C4-2B (cell line): ENCODE measurements at regions not wholly inside any gene's neighbourhood (a gene's known extent, or its start where the extent isn't known, plus 50 kb on each side); places are given as distances from the start of the nearest gene placed in this dataset.
"Not testable (repeated sequence)": the region's sequence is repeated elsewhere in the genome, so short reads cannot be mapped to it uniquely, and the experiment has no call there.

Experiments used
- H3K27ac ChIP-seq: fragments of 450-650 bp; 2 replicates; pipeline ENCODE4 v1.5.1; 2017
- ZFX ChIP-seq: fragments of 450-650 bp; IDR thresholded peaks from 2 replicates; pipeline ENCODE4 v1.6.1; 2017
- TF ChIP-seq, protein P1 (sequence below): fragments of 450-650 bp; conservative IDR thresholded peaks from 2 replicates; pipeline ENCODE4 v1.5.1; 2017; ENCODE audit warnings: mild to moderate bottlenecking

DNA sequence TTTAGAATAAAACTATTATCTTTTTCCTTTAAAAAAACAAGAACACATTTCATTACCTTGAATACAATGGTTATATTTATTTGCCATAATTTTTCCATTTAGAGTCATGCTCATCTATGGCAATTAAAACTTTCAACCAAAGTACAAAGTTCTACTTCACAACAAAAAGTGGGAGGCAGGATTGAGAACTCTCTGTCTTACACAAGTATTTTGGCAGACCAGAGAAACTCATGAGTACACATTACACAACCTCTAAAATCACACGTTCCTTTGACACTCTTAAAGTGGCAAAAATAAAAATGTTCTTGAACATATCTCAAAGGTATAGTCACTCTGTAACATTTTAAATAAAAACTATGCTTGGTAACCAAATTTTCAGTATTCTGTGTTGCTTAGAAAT, 213.4 kb downstream of the IL15 start:
- no peak for TF ChIP-seq ZFX
- TF ChIP-seq, protein P1, sequence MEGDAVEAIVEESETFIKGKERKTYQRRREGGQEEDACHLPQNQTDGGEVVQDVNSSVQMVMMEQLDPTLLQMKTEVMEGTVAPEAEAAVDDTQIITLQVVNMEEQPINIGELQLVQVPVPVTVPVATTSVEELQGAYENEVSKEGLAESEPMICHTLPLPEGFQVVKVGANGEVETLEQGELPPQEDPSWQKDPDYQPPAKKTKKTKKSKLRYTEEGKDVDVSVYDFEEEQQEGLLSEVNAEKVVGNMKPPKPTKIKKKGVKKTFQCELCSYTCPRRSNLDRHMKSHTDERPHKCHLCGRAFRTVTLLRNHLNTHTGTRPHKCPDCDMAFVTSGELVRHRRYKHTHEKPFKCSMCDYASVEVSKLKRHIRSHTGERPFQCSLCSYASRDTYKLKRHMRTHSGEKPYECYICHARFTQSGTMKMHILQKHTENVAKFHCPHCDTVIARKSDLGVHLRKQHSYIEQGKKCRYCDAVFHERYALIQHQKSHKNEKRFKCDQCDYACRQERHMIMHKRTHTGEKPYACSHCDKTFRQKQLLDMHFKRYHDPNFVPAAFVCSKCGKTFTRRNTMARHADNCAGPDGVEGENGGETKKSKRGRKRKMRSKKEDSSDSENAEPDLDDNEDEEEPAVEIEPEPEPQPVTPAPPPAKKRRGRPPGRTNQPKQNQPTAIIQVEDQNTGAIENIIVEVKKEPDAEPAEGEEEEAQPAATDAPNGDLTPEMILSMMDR, result no peak

GRCh38 chr4:141851246-141851891, 215.0 kb downstream of the IL15 start:
- TF ChIP-seq ZFX, result no peak
- H3K27ac ChIP-seq, result no peak overlapping the region

More for the DNA sequence above, 213.4 kb downstream of the IL15 start:
- no peak overlapping the region for H3K27ac ChIP-seq

DNA sequence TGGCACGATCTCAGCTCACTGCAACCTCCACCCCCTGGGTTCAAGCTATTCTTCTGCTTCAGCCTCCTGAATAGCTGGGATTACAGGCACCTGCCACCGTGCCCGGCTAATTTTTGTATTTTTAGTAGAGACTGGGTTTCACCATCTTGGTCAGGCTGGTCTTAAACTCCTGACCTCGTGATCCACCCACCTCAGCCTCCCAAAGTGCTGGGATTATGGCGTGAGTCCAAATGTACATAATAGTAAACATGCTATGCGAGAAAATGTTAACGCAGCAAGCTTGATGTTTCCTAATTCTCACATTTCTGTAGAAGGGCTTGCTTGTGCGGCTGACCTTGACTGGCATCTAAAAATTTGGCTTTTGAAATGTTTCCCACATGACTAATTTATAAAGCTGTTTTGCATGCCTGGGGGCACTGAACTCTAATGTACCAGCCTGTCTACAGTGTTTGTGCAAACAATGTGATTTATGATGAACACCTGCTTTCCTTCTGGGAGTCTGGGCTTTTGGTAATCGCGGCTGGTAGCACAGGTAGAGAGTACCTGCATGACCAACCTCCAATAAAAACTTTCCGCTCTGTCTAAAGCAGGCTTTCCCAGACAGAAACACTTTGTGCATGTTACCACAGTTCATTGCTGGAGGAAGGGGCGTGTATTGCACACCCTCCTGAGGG, 216.8 kb downstream of the IL15 start:
- TF ChIP-seq, protein P1, result no peak
- no peak for TF ChIP-seq ZFX
- H3K27ac ChIP-seq, result no peak overlapping the region

- TF ChIP-seq, protein P1, result no peak
- TF ChIP-seq ZFX, result no peak
- H3K27ac ChIP-seq, result no peak overlapping the region
Observed at GRCh38 chr4:141858437-141858836, 222.1 kb downstream of the IL15 start.

DNA sequence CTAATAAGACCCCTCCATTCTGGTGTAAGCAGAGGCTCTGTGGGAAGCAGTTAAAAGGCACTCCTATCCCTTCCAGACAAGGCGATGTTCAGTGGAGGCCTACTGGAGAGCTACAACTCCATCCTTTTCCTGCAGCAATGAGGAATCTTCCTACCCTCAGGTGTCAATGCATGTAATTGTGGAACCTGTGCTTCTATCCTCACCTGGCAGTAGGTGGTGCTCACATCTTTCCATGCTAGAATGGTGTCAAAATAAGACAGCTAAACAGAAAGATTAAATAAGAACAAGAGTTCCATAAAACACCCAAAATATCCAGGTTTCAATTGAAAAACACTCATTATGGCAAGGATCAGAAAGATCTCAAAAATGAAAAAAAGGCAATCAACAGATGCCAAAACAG, 224.6 kb downstream of the IL15 start:
- TF ChIP-seq ZFX, result no peak
- TF ChIP-seq, protein P1, result peak; percentile 25; the same call in 1 of the 2 replicates
- H3K27ac ChIP-seq, result no peak overlapping the region

DNA sequence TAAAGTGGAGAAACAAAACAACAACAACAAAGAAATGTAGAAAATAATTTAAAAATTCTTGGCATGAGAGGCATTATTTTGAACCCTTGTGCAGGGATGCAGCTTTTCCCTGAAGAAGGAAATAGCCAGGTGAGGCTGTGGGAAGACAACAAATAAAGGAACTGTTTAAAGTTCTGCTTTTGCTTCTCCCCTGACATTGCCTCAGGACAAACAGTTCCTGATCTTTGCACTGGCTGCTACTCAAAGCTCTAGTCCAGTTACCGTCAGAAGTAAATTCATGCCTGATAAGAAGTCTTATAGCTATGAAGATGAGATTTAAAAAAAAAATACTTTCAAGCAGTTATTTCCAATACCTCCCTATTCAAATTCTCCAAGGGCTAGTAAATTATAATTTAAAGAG, 233.8 kb downstream of the IL15 start:
- no peak overlapping the region for H3K27ac ChIP-seq
- TF ChIP-seq, protein P1, result no peak
- no peak for TF ChIP-seq ZFX

DNA sequence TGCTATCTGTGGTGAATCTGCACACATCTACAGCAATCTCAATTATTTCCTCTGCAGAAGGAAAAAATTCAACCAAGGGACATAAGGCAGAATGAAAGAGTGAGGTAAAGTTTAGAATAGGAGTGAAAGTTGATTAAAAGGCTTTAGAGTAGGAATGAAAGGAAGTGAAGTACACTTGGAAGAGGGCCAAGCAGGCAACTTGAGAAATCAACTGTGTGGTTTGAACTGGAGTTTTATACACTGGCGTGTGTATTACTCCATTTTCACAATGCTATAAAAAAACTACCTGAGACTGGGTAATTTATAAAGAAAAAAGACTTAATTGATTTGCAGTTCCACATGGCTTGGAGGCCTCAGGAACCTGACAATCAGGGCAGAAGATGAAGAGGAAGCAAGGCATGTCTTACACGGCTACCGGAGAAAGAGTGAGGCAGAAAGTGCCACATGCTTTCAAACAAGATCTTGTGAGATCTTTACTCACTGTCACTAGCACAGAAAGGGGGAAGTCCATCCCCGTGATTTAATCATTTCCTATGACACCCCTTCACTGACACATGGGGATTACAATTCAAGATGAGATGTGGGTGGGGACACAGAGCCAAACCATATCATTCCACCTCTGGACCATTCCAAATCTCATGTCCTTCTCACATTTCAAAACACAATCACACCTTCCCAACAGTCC, 234.8 kb downstream of the IL15 start:
- H3K27ac ChIP-seq, result no peak overlapping the region
- TF ChIP-seq ZFX, result no peak
- TF ChIP-seq, protein P1, result no peak

DNA sequence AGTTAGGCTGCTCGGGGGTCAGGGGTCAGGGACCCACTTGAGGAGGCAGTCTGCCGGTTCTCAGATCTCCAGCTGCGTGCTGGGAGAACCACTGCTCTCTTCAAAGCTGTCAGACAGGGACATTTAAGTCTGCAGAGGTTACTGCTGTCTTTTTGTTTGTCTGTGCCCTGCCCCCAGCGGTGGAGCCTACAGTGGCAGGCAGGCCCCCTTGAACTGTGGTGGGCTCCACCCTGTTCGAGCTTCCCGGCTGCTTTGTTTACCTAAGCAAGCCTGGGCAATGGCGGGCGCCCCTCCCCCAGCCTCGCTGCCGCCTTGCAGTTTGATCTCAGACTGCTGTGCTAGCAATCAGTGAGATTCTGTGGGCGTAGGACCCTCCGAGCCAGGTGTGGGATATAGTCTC, 246.3 kb downstream of the IL15 start:
- not testable (repeated sequence) for H3K27ac ChIP-seq
